Aorta (tissue), 5 donors: ENCODE measurements at regions not wholly inside any gene's neighbourhood (a gene's known extent, or its start where the extent isn't known, plus 50 kb on each side); places are given as distances from the start of the nearest gene placed in this dataset.

Experiments
- ATAC-seq: fragments of 200-7000 bp; cut with Tn5 transposase; one replicate; pipeline ENCODE4 v1.9.1; 2022; ENCODE audit warnings: moderate library complexity; ENCODE audit not compliant: low FRiP score
- DNase-seq, 2 donors: peaks; one replicate each; pipeline ENCODE4 v3.0.0-alpha.2; 2020
- H3K27ac ChIP-seq, 2 donors: one replicate each; pipeline ENCODE4 v1.5.1; 2013; ENCODE audit warnings: low read length in 2 of 2, mild to moderate bottlenecking in 2 of 2, moderate library complexity in 2 of 2, control low read depth in 1 of 2, inconsistent platforms in 1 of 2, low read depth in 1 of 2
- H3K27me3 ChIP-seq, 2 donors: one replicate each; pipeline ENCODE4 v1.6.1; 2013; ENCODE audit warnings: control low read depth in 1 of 2, low read length in 1 of 2, mild to moderate bottlenecking in 1 of 2, moderate library complexity in 1 of 2; ENCODE audit not compliant: insufficient read depth in 2 of 2, control insufficient read depth in 1 of 2
- H3K36me3 ChIP-seq, 2 donors: one replicate each; pipeline ENCODE4 v1.6.1; 2013; ENCODE audit warnings: control low read depth in 1 of 2, low read length in 1 of 2, mild to moderate bottlenecking in 1 of 2; ENCODE audit not compliant: insufficient read depth in 2 of 2, control insufficient read depth in 1 of 2
- H3K4me1 ChIP-seq, 2 donors: one replicate each; pipeline ENCODE4 v1.6.1; 2013; ENCODE audit warnings: low read length in 2 of 2, control low read depth in 1 of 2, mild to moderate bottlenecking in 1 of 2, moderate library complexity in 1 of 2; ENCODE audit not compliant: insufficient read depth in 2 of 2, control insufficient read depth in 1 of 2
- H3K4me3 ChIP-seq, 2 donors: one replicate each; pipeline ENCODE4 v1.5.1; 2013; ENCODE audit warnings: low read length in 2 of 2, control low read depth in 1 of 2, mild to moderate bottlenecking in 1 of 2
- H3K9me3 ChIP-seq: one replicate; pipeline ENCODE4 v1.6.1; 2013; ENCODE audit warnings: mild to moderate bottlenecking, low read length; ENCODE audit not compliant: control insufficient read depth
- WGBS, 2 donors: extraction: QIAGEN DNeasy Blood & Tissue Kit; methylation state at CpG; one replicate each; pipeline ENCODE4 v1.1.7; 2013; 5-methylcytosine and 5-hydroxymethylcytosine counted together
- intact Hi-C, 2 donors: fragments of 100-400 bp; cut with DNase I; formaldehyde crosslinking; loops; one replicate each; pipeline versions ENCODE4 v1.14.2 to v1.15.0; 2022
- donor health status: healthy with polysubstance abuse.
- donor health status: Bipolar disorder and iron deficiency.
- donor health status: DM: no; HTN: no; CAD: no.
- donor health status: DM: no; HTN: no; CAD: no.
- donor health status: DM: yes; HTN: yes; CAD: no.

GRCh38 chr4:130127297-130127696 is 1031.3 kb downstream of the C4orf33 start:
- no peaks in the 10 kb centered on the region for H3K27me3 ChIP-seq
- H3K9me3 ChIP-seq, result no peaks in the 10 kb centered on the region
- DNase-seq (no peak), ATAC-seq (no peak)
- H3K36me3 ChIP-seq, result no peaks in the 10 kb centered on the region
- no peak overlapping the region for H3K27ac ChIP-seq
- no peaks in the 10 kb centered on the region for H3K4me1 ChIP-seq
- H3K4me3 ChIP-seq, result no peak overlapping the region
- intact Hi-C loops, result no loop called here

DNA sequence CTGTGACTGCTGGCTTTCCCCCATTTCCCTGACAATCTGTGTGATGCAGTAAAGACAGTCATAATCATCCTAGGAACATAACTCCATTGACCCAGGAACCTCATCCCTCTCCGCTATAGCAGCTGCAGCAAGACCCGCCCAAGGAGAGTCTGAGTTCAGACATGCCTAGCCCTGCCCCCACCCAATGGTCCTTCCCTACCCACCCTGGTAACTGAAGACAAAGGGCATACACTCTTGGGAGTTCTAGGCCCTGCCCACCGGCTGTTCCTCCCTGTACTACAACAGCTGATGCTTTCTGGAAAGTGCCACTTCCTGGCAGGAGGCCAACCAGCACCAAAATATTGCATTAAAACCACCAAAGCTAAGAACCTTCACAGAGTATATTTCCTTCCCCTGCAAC is 1035.6 kb downstream of the C4orf33 start:
- no peaks in the 10 kb centered on the region for H3K27me3 ChIP-seq
- H3K9me3 ChIP-seq, result no peaks in the 10 kb centered on the region
- no peaks in the 10 kb centered on the region for H3K4me1 ChIP-seq
- no peak for ATAC-seq
- no peak for DNase-seq
- H3K4me3 ChIP-seq, result no peak overlapping the region
- no peaks in the 10 kb centered on the region for H3K36me3 ChIP-seq
- 89 to 91% methylated on average over 3 of the region's 3 CpGs for WGBS, 2 donors
- H3K27ac ChIP-seq, result no peak overlapping the region
- intact Hi-C loops, result no loop called here

- intact Hi-C loops, result no loop called here
- no peak for ATAC-seq
- 66 to 72% methylated on average over 7 of the region's 7 CpGs for WGBS, 2 donors
These were observed 1045.7 kb downstream of the C4orf33 start for GRCh38 chr4:130141651-130142050.

DNA sequence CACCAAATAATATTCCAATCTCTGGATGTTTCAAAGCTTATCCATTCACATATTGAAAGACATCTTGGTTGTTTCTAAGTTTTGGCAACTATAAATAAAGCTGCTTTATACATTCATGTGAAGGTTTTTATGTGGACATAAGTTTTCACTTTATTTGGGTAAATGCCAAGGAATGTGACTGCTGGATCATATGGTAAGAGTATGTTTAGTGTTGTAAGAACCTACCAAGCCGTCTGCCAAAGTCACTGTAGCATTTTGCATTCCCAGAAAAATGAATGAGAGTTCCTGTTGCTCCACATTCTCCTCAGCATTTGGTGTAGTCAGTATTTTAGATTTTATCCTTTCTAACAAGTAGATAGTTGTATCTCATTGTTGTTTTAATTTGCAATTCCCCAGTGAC is 1047.7 kb downstream of the C4orf33 start:
- Histone ChIP-seq H3K27ac (no peak overlapping the region), H3K9me3 (no peaks in the 10 kb centered on the region), H3K36me3 (no peaks in the 10 kb centered on the region), H3K4me3 (no peak overlapping the region), H3K27me3 (no peaks in the 10 kb centered on the region), H3K4me1 (no peaks in the 10 kb centered on the region)
- 3 to 10% methylated on average over 1 of the region's 1 CpG for WGBS, 2 donors
- DNase-seq (no peak), ATAC-seq (no peak)
- intact Hi-C loops, result no loop called here

More at GRCh38 chr4:130141651-130142050, 1045.7 kb downstream of the C4orf33 start:
- Histone ChIP-seq H3K4me1 (no peaks in the 10 kb centered on the region), H3K27ac (no peak overlapping the region), H3K27me3 (no peaks in the 10 kb centered on the region), H3K4me3 (no peak overlapping the region), H3K9me3 (no peaks in the 10 kb centered on the region), H3K36me3 (no peaks in the 10 kb centered on the region)
- DNase-seq, result no peak

DNA sequence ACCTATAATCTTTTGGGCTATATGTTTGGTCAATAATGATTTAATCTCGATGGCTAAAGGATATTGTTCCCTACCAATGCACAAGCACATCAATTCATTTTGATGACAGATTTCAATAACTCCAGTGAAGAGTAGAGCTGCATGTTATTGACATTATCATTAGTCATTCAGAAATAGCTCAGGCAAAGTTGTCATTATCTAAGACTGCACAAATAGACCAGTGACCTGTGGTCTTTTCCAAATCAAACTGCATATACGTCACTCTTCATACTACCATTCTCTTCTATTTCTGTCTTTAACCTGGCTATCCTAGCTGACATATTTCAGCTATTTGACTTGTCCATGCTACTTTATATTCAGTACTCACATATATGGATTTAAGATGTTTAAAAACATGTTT is 1050.8 kb downstream of the C4orf33 start:
- no peak for DNase-seq
- Histone ChIP-seq H3K4me3 (no peak overlapping the region), H3K36me3 (no peaks in the 10 kb centered on the region), H3K9me3 (no peaks in the 10 kb centered on the region), H3K4me1 (no peaks in the 10 kb centered on the region), H3K27me3 (no peaks in the 10 kb centered on the region), H3K27ac (no peak overlapping the region)
- 30 to 52% methylated on average over 2 of the region's 2 CpGs for WGBS, 2 donors
- no peak for ATAC-seq
- intact Hi-C loops, result no loop called here

GRCh38 chr4:130147641-130148040 is 1051.7 kb downstream of the C4orf33 start:
- intact Hi-C loops, result no loop called here
- H3K27ac ChIP-seq, result no peak overlapping the region
- no peak overlapping the region for H3K4me3 ChIP-seq
- 66 to 67% methylated on average over 2 of the region's 2 CpGs for WGBS, 2 donors
- no peak for ATAC-seq
- H3K36me3 ChIP-seq, result no peaks in the 10 kb centered on the region
- no peaks in the 10 kb centered on the region for H3K4me1 ChIP-seq
- no peaks in the 10 kb centered on the region for H3K9me3 ChIP-seq
- H3K27me3 ChIP-seq, result no peaks in the 10 kb centered on the region
- no peak for DNase-seq

- H3K4me3 ChIP-seq, result no peak overlapping the region
- intact Hi-C loops, result no loop called here
- no peak overlapping the region for H3K27ac ChIP-seq
- ATAC-seq (no peak), DNase-seq (no peak)
- no peaks in the 10 kb centered on the region for H3K9me3 ChIP-seq
- 76 to 80% methylated on average over 2 of the region's 2 CpGs for WGBS, 2 donors
- H3K36me3 ChIP-seq, result no peaks in the 10 kb centered on the region
- H3K27me3 ChIP-seq, result no peaks in the 10 kb centered on the region
- H3K4me1 ChIP-seq, result no peaks in the 10 kb centered on the region
These were observed 1058.9 kb downstream of the C4orf33 start for GRCh38 chr4:130154901-130155300.

- WGBS, 2 donors, result 55 to 62% methylated on average over 1 of the region's 1 CpG
- intact Hi-C loops, result no loop called here
- no peak for DNase-seq
These were observed 1067.7 kb downstream of the C4orf33 start for GRCh38 chr4:130163701-130164100.

GRCh38 chr4:130165381-130165780 is 1069.4 kb downstream of the C4orf33 start:
- Histone ChIP-seq H3K4me1 (no peaks in the 10 kb centered on the region), H3K9me3 (no peaks in the 10 kb centered on the region), H3K27me3 (no peaks in the 10 kb centered on the region), H3K27ac (no peak overlapping the region), H3K36me3 (no peaks in the 10 kb centered on the region), H3K4me3 (no peak overlapping the region)
- 91 to 100% methylated on average over 1 of the region's 1 CpG for WGBS, 2 donors
- ATAC-seq (no peak), DNase-seq (no peak)
- intact Hi-C loops, result no loop called here

More at GRCh38 chr4:130163701-130164100, 1067.7 kb downstream of the C4orf33 start:
- no peaks in the 10 kb centered on the region for H3K4me1 ChIP-seq
- H3K27me3 ChIP-seq, result no peaks in the 10 kb centered on the region
- no peak overlapping the region for H3K27ac ChIP-seq
- no peaks in the 10 kb centered on the region for H3K9me3 ChIP-seq
- no peak overlapping the region for H3K4me3 ChIP-seq
- no peaks in the 10 kb centered on the region for H3K36me3 ChIP-seq
- ATAC-seq, result no peak
